ENCODE measurements at regions not wholly inside any gene's neighbourhood (a gene's known extent, or its start where the extent isn't known, plus 50 kb on each side); places are given as distances from the start of the nearest gene placed in this dataset.
"Not testable (repeated sequence)": the region's sequence is repeated elsewhere in the genome, so short reads cannot be mapped to it uniquely, and the experiment has no call there.

DNA sequence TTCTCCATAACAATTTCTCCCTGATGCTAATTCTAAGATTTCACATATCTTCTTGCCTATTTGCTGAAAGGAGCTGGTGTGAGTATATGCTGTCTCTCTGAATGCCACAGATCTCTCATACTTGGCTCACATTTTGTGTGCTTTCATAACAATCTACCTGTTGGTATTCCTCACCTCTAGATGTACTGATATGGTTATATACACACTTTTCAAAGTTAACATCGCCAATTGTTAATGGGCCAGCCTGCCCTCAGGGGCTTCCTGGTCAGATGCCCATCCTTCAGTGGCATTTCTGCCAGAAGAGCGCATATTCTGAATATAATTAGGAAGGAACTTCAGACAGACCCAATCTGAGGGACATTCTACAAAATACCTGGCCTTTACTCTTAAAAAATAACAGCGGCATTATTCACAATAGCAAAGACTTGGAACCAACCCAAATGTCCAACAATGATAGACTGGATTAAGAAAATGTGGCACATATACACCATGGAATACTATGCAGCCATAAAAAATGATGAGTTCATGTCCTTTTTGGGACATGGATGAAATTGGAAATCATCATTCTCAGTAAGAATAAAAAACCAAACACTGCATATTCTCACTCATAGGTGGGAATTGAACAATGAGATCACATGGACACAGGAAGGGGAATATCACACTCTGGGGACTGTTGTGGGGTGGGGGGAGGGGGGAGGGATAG lies 123.9 kb upstream of the FAT1 start:
- DNase-seq = not testable (repeated sequence)

- DNase-seq = no peak
These were observed 124.8 kb upstream of the FAT1 start for GRCh38 chr4:186848437-186848836.

DNA sequence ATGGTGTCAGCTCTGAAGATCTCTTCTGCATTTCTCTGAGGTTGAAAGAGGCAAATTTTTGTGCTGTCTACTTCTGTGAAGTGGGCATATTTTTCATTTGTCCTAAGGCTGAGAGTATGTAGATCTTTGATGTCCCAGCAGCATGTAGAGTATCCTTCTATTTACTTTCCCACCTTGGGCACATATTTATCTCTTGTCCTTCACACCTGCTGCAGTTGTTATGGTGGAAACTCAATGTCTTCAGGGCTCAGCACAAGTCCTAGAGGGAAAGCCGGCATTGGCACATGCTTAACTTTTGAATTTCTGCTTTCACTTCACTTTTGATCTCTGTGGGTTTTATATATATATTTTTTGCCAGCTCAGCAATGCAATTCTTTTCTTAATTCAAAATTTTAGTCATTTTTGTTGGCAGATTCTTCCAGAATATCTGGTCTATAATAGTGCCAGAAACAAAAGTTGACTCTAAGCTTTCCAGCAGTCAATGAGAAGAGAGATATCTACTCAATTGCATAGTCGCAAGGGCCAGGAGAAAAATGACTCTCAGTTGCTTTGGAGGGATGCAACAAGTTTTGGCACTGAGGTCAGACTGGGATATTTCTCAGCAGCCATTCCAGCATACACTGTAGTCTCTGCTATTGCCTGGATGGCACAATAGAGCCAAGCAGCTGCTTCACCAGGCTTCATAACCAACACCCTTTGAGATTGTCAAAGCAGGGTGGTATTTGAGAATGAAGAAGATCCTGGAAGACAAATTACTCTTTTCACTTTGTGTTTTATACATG lies 127.8 kb upstream of the FAT1 start:
- no peak for DNase-seq

DNA sequence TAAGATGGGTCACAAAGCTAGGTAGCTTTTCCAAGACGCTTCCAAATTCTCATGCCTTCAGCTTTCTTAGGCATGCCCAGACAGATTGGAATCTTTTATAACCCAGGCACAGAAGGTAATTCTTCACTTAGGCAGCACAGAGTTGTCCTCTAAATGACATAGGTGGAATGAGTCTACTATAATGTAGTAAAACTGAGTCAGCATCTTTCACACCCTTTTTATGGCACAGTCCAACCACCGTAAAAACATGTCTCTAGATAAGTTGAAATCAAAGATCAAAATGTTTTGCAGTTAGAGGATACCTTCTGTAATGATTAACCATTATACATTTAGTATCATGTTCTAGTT lies 128.4 kb upstream of the FAT1 start:
- no peak for DNase-seq

- no peak for DNase-seq
These were observed 129.3 kb upstream of the FAT1 start for GRCh38 chr4:186852964-186853391.

DNA sequence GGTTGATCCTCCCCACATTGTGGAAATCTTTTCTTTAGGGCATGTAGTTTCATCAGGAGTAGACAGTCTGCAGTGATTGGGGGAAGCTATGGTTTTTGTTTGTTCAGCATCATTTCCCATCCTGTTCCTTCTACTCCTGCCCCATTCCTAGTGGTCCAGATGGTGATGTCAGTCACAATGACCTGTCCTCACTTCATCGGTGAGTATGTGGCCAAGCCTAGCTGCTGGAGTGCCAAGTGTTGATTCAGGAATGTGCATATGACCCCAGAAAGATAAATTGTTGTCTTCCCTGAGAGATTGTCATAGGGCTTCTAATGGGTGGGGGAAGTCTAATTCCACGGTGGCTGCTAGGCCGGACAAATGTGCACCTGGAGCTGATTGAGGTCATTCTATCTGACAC lies 130.6 kb upstream of the FAT1 start:
- DNase-seq = no peak

DNA sequence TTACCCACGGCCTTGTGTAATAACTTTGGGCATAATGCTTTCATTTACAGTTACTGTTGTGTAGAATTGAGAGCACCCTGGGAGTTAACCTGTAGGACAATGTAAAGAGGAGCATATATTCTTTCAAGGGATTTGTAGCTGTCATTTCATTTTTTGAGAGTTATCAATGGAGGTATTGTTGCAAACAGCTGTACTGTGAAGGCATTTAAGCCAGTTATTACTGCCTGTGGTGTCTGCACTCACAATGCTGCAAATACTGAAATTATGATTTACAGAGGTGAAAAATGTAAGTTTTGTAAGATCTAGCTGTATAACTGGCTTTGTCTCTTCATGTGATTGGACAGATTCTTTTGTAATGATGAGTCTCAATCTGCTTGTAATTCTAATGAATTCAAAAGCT lies 131.5 kb upstream of the FAT1 start:
- no peak for DNase-seq

DNA sequence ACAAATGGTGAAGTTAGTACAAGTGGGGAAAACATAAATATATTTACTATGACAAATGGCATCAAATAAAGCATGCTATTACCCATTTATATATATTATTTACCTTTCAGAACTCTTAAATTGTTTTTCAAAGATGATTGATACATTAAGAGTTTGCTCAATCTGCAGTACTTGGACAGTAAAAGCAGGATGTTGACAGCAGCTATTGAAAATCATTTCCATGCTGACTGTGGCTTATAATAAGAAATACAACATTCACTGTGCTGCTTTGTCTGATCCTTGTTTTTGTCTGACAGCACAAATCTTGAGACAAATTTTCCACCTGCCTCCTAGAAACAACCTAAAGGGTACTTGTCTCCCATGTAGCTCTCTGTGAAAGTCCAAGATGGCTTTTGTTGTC lies 134.1 kb upstream of the FAT1 start:
- no peak for DNase-seq

GRCh38 chr4:186858355-186858754 lies 134.7 kb upstream of the FAT1 start:
- no peak for DNase-seq

DNA sequence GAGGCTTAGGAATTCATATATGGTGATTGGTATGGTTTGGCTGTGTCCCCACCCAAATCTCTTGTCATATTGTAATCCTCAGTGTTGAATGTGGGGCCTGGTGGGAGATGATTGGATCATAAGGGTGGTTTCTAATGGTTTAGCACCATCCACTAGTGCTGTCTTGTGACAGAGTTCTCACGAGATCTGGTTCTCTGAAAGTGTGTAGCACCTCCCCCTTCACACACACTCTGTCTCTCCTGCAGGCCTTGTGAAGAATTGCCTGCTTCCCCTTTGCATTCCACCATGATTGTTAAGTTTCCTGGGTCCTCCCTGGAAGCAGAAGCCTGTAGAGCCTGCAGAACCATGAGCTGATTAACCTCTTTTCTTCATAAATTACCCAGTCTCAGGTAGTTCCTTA lies 135.8 kb upstream of the FAT1 start:
- no peak for DNase-seq

- DNase-seq = no peak
These were observed 137.7 kb upstream of the FAT1 start for GRCh38 chr4:186861317-186861716.

GRCh38 chr4:186871856-186872255 lies 148.2 kb upstream of the FAT1 start:
- DNase-seq = no peak

- DNase-seq = not testable (repeated sequence)
These were observed 149.4 kb upstream of the FAT1 start for GRCh38 chr4:186873095-186873494.

GRCh38 chr4:186875476-186875875 lies 151.8 kb upstream of the FAT1 start:
- no peak for DNase-seq

DNA sequence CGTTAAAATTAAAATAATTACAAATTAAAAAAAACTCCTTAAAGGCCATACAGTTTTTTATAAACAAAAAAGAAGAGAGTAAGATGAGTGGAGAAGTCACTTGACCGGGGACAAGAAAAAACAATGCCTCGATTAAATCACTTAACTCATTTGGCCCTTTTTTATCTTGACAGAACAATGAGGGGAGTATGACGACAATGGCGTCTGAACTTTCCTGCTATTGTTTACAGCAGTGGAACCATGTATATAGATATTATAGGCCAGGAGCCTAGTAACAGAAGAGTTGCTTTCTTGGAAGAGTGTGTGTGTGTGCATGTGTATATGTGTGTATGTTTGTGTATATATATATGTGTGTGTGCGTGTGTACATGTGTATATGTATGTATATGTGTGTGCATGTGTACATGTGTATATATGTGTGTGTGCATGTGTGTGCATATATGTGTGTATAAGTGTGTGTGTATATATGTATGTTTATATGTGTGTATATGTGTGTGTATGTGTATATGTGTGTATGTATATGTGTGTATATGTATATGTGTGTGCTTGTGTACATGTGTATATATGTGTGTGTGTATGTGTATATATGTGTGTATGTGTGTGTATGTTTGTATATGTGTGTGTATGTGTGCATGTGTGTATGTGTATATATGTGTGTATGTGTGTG lies 153.4 kb upstream of the FAT1 start:
- no peak for DNase-seq

DNA sequence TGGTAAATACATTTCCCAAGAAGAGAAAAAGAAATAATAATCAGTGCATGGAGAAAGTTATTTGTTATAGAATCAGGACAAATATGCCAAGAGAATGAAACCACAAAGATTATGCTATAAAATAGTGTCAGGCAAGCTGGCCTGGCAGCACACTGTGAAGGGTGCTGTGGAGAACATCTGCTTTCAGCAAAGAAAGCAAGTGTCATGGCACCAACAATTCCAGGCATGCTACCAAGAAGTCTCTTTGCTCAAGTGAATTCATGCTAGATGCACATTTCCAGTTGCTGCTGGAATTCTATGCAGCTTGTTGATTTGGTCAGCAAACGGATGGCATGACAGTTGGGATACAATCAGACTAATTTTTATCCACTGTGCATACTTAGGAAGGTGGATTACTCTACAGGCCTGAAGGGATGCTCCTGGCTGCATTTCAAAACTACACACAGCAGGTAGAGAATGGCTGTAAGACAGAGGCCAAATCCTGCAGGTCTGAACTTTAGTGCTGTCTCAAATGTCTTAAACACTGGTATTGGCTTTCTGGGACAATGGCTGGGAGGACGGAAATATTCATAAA lies 154.6 kb upstream of the FAT1 start:
- no peak for DNase-seq

GRCh38 chr4:186881521-186882220 lies 158.0 kb upstream of the FAT1 start:
- DNase-seq = no peak

DNA sequence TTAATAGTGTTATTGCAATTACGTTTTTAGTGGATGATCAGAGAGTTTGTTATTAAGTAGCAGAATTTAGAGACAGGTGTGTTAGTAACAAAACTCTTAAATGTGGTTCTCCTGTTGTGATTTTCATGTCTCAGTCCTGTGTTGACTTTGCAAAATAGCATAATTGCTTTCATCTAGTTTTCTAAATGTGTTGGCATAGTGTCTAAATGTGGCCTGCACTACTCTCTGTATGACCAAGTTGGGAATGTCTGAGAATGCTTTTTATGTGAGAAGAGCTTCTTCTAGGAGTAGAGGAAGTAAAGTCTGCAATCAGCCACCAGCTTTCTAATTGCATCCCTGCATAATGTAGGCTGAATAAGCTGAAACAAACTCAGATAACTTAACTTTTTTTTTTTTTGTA lies 158.6 kb upstream of the FAT1 start:
- DNase-seq = no peak

DNA sequence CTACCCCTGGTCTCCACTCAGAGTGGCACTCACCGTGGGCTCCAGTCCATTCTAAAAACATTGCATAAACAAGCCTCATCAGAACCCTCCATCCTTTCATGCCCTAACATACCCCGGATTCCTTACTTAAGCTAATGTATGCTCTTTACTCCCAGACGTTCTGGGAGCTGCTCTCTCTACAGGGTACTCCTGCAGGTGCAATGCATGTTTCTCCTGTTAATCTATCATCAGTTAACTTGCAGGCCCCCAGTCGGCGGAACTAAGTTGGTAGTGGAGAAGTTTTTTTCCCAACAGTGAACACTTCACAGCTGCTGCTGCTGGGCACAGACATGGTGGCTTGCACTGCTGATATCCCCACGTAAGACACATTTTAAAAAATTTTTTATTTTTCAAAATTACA lies 161.6 kb upstream of the FAT1 start:
- DNase-seq = no peak

GRCh38 chr4:186886759-186887158 lies 163.1 kb upstream of the FAT1 start:
- DNase-seq = no peak

- no peak for DNase-seq
These were observed 163.6 kb upstream of the FAT1 start for GRCh38 chr4:186887291-186887700.

GRCh38 chr4:186887752-186888151 lies 164.1 kb upstream of the FAT1 start:
- DNase-seq = no peak

Measured in CD4-positive, alpha-beta T cell treated with Interleukin-17A for 1 hour (primary cell).